GM18502 (cell line): ENCODE measurements at regions not wholly inside any gene's neighbourhood (a gene's known extent, or its start where the extent isn't known, plus 50 kb on each side); places are given as distances from the start of the nearest gene placed in this dataset.
A peak's percentile ranks its signal among the peaks of the same experiment; 100 is the strongest.
"Not testable (repeated sequence)": the region's sequence is repeated elsewhere in the genome, so short reads cannot be mapped to it uniquely, and the experiment has no call there.

Source experiments
- ATAC-seq: cut with Tn5 transposase; IDR thresholded peaks from one replicate; pipeline ENCODE4 v1.9.1; 2021; ENCODE audit warnings: mild to moderate bottlenecking; ENCODE audit not compliant: unreplicated experiment, poor library complexity

- no peak for ATAC-seq
These were observed 1197.8 kb upstream of the SORCS1 start for GRCh38 chr10:108362296-108362695.

GRCh38 chr10:108360187-108360586 is 1195.7 kb upstream of the SORCS1 start:
- ATAC-seq, result no peak

- ATAC-seq, result peak; percentile 87
These were observed 1194.4 kb upstream of the SORCS1 start for GRCh38 chr10:108358912-108359311.

- ATAC-seq, result no peak
These were observed 1188.3 kb upstream of the SORCS1 start for GRCh38 chr10:108352771-108353170.

GRCh38 chr10:108348215-108348614 is 1183.7 kb upstream of the SORCS1 start:
- no peak for ATAC-seq

GRCh38 chr10:108346066-108346465 is 1181.6 kb upstream of the SORCS1 start:
- ATAC-seq, result no peak

GRCh38 chr10:108338146-108338545 is 1173.6 kb upstream of the SORCS1 start:
- ATAC-seq, result no peak

- no peak for ATAC-seq
These were observed 1172.3 kb upstream of the SORCS1 start for GRCh38 chr10:108336836-108337235.

- no peak for ATAC-seq
These were observed 1163.2 kb upstream of the SORCS1 start for GRCh38 chr10:108327706-108328105.

GRCh38 chr10:108323274-108323798 is 1158.8 kb upstream of the SORCS1 start:
- no peak for ATAC-seq

- ATAC-seq, result no peak
These were observed 1155.1 kb upstream of the SORCS1 start for GRCh38 chr10:108319434-108320222.

GRCh38 chr10:108315636-108316035 is 1151.1 kb upstream of the SORCS1 start:
- not testable (repeated sequence) for ATAC-seq

GRCh38 chr10:108307925-108308312 is 1143.4 kb upstream of the SORCS1 start:
- ATAC-seq, result no peak

GRCh38 chr10:108307250-108307924 is 1142.9 kb upstream of the SORCS1 start:
- no peak for ATAC-seq

- ATAC-seq, result no peak
These were observed 1138.6 kb upstream of the SORCS1 start for GRCh38 chr10:108303149-108303548.

- no peak for ATAC-seq
These were observed 1136.5 kb upstream of the SORCS1 start for GRCh38 chr10:108301002-108301401.

GRCh38 chr10:108290823-108291222 is 1126.3 kb upstream of the SORCS1 start:
- no peak for ATAC-seq

- ATAC-seq, result no peak
These were observed 1111.6 kb upstream of the SORCS1 start for GRCh38 chr10:108275895-108276685.

GRCh38 chr10:108260383-108260906 is 1095.9 kb upstream of the SORCS1 start:
- no peak for ATAC-seq

GRCh38 chr10:108254089-108254488 is 1089.6 kb upstream of the SORCS1 start:
- no peak for ATAC-seq

GRCh38 chr10:108252771-108253170 is 1088.3 kb upstream of the SORCS1 start:
- ATAC-seq, result no peak
